ENCODE measurements at regions not wholly inside any gene's neighbourhood (a gene's known extent, or its start where the extent isn't known, plus 50 kb on each side); places are given as distances from the start of the nearest gene placed in this dataset.

DNA sequence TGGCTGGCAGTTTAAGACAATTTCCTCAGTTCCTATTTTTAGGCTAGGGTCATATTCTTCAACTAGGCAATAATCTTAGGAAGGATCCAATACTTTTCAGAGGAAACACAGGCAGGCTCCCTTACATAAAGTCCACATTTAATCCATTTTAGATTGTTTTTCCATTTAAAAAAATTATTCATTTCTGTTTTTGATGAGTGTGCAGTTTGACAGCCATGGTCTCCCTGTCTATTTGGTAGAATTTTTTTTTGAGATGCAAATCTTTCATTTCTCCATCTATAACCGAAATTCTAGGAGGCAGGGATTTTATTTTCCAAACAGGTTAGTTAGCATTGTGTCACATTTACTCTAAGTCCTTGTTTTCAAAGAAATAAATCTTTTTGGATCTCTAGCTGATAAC lies 326.8 kb downstream of the PPP4R3C start:
- TF ChIP-seq, protein P1, sequence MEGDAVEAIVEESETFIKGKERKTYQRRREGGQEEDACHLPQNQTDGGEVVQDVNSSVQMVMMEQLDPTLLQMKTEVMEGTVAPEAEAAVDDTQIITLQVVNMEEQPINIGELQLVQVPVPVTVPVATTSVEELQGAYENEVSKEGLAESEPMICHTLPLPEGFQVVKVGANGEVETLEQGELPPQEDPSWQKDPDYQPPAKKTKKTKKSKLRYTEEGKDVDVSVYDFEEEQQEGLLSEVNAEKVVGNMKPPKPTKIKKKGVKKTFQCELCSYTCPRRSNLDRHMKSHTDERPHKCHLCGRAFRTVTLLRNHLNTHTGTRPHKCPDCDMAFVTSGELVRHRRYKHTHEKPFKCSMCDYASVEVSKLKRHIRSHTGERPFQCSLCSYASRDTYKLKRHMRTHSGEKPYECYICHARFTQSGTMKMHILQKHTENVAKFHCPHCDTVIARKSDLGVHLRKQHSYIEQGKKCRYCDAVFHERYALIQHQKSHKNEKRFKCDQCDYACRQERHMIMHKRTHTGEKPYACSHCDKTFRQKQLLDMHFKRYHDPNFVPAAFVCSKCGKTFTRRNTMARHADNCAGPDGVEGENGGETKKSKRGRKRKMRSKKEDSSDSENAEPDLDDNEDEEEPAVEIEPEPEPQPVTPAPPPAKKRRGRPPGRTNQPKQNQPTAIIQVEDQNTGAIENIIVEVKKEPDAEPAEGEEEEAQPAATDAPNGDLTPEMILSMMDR (conservative IDR thresholded peaks at IDR 0.05; ENCODE audit: low read depth, low read length), result no peak
- TF ChIP-seq EZH2 (IDR thresholded peaks at IDR 0.05; ENCODE audit: low read length, unreplicated experiment) (no peak), EZH2phosphoT487 (IDR thresholded peaks at IDR 0.05; ENCODE audit: borderline replicate concordance, low read length) (no peak)

Data from PC-3 (cell line).